MM.1S (cell line): ENCODE measurements at regions not wholly inside any gene's neighbourhood (a gene's known extent, or its start where the extent isn't known, plus 50 kb on each side); places are given as distances from the start of the nearest gene placed in this dataset.

Experiments
- EZH2 ChIP-seq: fragments of 300-600 bp; sonication (generic); optimal IDR thresholded peaks from 2 replicates; pipeline ENCODE3; 2017; ENCODE audit warnings: low read depth, mild to moderate bottlenecking, antibody characterized with exemption, low read length, mixed read lengths
- TF ChIP-seq, protein P1 (sequence below): fragments of 300-600 bp; sonication (generic); IDR thresholded peaks from 2 replicates; pipeline ENCODE4 v1.5.1; 2016; ENCODE audit warnings: antibody characterized with exemption, low read length, mixed read lengths

DNA sequence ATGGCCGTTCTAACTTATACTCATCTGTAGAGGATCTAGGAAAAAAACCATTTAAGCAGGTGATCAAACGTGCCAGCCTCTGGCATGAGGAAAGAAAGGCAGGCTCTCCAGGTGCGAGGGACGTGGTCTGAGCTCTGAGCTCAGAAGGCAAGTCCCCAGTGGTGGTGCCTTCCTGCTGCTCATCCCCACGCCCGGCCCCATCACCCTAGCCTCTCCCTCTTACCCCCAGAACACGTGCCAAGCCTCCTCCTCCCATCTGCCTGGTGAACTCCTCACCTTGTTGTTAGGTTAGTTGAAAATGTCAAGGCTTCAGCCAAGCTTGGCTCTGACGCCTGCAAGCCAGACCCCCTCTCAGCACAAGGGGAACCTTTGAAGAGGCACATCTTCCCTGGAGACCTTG, 571.2 kb upstream of the MKI67 start:
- TF ChIP-seq, protein P1, sequence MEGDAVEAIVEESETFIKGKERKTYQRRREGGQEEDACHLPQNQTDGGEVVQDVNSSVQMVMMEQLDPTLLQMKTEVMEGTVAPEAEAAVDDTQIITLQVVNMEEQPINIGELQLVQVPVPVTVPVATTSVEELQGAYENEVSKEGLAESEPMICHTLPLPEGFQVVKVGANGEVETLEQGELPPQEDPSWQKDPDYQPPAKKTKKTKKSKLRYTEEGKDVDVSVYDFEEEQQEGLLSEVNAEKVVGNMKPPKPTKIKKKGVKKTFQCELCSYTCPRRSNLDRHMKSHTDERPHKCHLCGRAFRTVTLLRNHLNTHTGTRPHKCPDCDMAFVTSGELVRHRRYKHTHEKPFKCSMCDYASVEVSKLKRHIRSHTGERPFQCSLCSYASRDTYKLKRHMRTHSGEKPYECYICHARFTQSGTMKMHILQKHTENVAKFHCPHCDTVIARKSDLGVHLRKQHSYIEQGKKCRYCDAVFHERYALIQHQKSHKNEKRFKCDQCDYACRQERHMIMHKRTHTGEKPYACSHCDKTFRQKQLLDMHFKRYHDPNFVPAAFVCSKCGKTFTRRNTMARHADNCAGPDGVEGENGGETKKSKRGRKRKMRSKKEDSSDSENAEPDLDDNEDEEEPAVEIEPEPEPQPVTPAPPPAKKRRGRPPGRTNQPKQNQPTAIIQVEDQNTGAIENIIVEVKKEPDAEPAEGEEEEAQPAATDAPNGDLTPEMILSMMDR, result no peak
- no peak for TF ChIP-seq EZH2
